Retinal pigment epithelial cell (primary cell): ENCODE measurements at regions not wholly inside any gene's neighbourhood (a gene's known extent, or its start where the extent isn't known, plus 50 kb on each side); places are given as distances from the start of the nearest gene placed in this dataset.

Experiments
- DNase-seq: peaks from one replicate; pipeline ENCODE4 v3.0.0-alpha.2; 2010; ENCODE audit warnings: low read depth
- H3K4me3 ChIP-seq: 2 replicates; pipeline ENCODE4 v1.5.1; 2011; ENCODE audit warnings: mild to moderate bottlenecking, low read length, control low read depth, moderate library complexity
- TF ChIP-seq, protein P1 (sequence below): conservative IDR thresholded peaks from 2 replicates; pipeline ENCODE4 v1.5.1; 2011; ENCODE audit warnings: low read depth, low read length, control low read depth, inconsistent platforms

GRCh38 chr6:98590136-98590681 lies 244.2 kb upstream of the POU3F2 start:
- H3K4me3 ChIP-seq, result no peak overlapping the region
- DNase-seq, result no peak
- TF ChIP-seq, protein P1, sequence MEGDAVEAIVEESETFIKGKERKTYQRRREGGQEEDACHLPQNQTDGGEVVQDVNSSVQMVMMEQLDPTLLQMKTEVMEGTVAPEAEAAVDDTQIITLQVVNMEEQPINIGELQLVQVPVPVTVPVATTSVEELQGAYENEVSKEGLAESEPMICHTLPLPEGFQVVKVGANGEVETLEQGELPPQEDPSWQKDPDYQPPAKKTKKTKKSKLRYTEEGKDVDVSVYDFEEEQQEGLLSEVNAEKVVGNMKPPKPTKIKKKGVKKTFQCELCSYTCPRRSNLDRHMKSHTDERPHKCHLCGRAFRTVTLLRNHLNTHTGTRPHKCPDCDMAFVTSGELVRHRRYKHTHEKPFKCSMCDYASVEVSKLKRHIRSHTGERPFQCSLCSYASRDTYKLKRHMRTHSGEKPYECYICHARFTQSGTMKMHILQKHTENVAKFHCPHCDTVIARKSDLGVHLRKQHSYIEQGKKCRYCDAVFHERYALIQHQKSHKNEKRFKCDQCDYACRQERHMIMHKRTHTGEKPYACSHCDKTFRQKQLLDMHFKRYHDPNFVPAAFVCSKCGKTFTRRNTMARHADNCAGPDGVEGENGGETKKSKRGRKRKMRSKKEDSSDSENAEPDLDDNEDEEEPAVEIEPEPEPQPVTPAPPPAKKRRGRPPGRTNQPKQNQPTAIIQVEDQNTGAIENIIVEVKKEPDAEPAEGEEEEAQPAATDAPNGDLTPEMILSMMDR, result no peak

DNA sequence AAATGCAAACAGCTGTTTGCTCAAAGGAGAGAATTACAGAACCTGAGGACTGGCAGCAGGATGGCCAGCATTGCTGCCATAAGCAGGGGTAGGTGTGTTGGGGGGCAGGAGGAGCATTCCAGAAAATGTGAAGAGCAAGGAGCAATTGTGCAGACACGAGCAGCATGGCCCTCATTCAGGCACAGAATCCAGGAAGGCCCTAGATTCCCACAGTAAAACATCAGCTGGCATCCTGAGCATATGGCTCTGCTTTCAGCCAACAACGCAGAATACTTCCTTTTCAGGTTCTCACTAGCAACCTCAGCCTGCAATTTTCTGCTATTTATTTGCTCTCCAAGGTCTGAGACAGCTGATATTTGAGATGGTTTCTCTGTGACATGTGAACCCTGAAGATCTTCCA lies 243.4 kb upstream of the POU3F2 start:
- TF ChIP-seq, protein P1, result no peak
- H3K4me3 ChIP-seq, result no peak overlapping the region

DNA sequence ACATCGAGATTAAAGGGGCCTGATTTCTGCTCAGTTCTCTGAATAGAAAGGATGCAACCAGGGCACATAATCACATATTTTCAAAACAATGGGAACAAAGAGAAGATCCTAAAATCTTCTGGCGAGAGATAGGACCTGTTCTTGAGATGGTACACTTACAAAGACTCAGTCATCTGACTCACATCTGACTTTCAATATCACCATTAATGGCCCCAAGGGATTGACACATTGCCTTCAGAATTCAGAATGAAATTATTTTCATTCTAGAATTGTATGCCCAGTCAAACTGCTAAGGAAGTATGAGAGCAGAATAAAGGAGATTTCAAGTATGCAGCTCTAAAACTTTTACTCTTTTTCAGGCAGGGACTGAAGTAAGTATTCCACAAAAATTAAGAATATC lies 240.7 kb upstream of the POU3F2 start:
- no peak for DNase-seq
- TF ChIP-seq, protein P1, result no peak
- H3K4me3 ChIP-seq, result no peak overlapping the region

More for the DNA sequence above, 243.4 kb upstream of the POU3F2 start:
- no peak for DNase-seq

- no peak for DNase-seq
- TF ChIP-seq, protein P1, result no peak
Measured at GRCh38 chr6:98601716-98602115, 232.7 kb upstream of the POU3F2 start.

GRCh38 chr6:98605705-98606104 lies 228.7 kb upstream of the POU3F2 start:
- no peak overlapping the region for H3K4me3 ChIP-seq
- TF ChIP-seq, protein P1, result no peak
- no peak for DNase-seq

More at GRCh38 chr6:98601716-98602115, 232.7 kb upstream of the POU3F2 start:
- no peak overlapping the region for H3K4me3 ChIP-seq

DNA sequence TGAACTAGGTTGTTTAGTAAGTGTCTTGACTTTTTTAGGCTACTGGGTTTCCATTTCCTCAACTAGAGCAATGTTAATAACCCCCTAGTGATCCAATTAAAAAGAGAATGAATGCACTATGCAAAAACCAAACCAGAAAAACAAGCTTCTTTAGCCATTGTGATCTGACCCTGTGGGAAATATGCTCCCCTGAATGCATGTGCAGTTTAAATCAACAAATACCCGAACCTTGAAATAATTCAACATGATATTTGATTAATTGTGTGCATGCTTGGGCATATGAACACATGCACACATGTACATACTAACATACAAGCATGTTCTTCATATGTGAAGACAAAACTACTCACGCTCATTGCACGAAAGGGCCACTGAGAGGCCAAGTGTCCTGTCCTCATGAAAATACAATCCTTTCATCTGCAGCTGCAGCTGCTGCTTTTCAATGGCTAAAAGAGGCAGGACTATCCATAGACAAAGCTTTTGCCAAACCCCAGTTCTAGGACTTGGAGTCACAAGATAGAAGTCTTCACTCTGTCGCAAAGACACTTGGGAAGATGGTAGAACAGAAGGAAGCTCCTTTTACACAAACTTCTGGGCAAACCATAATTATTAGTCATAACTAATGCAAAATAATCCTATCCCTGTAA lies 207.1 kb upstream of the POU3F2 start:
- TF ChIP-seq, protein P1, result no peak
- no peak overlapping the region for H3K4me3 ChIP-seq
- DNase-seq, result no peak

DNA sequence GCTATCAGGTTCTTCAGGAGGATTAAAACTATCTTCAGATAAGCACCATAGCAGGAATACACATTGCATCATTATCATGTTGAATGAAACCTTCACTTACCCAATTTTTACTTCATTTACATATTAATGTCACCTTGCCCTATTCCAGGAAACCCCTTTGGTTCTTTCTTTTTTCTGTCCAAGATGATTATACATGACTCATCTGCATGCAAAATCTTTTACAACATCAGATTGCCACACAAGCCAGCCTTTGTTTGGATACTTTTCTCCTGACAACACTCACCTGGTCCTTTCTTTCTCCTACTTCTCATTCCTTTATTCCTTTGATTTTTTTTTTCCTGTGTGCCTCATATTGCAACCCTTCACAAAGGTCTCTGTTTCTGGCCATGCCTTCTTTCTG lies 200.5 kb upstream of the POU3F2 start:
- H3K4me3 ChIP-seq, result no peak overlapping the region
- no peak for DNase-seq
- TF ChIP-seq, protein P1, result no peak
